Cardiac septum (tissue), 1 donor: ENCODE measurements at regions not wholly inside any gene's neighbourhood (a gene's known extent, or its start where the extent isn't known, plus 50 kb on each side); places are given as distances from the start of the nearest gene placed in this dataset.

ENCODE experiments used
- DNase-seq: peaks from one replicate; pipeline ENCODE4 v3.0.0-alpha.2; 2020; ENCODE audit warnings: low spot score
- intact Hi-C: fragments of 100-400 bp; cut with DNase I; formaldehyde crosslinking; loops from one replicate; pipeline ENCODE4 v1.14.0; 2022
- donor health status: DM: no; HTN: no; CAD: no.

DNA sequence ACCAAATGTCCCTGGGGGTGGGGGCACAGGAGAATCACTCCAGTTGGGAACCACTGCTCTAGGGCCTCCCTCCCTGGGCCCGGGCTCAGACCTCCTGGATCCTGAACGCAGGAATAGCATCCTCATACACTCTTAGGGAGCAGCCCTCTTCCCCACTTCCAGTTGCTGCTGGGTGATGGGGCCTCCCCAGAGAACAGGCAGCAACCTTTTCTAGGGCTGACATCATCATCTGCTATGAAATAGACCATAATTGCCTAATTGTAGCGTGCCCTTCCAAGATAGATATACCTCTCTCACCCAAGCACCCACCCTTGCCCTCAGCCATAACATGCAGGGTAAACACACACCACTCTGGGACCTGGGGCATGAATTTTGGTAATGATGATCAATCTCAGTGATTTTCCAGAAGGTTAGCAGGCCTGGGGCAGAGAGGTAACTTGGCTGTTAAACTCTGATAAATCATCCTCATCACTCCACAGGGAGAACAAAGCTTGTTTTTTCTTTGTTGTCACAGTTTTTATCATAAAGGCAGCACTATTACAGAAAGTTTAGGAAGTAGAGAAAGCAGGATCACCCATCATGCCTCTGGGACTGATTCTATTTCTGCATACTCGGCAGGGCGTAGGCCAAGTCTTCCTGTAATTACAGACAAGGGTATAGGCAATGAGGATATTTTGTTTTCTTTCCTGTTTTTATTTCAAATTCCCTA is 88.3 kb upstream of the PRDM11 start:
- intact Hi-C loops: no loop called here
- no peak for DNase-seq

DNA sequence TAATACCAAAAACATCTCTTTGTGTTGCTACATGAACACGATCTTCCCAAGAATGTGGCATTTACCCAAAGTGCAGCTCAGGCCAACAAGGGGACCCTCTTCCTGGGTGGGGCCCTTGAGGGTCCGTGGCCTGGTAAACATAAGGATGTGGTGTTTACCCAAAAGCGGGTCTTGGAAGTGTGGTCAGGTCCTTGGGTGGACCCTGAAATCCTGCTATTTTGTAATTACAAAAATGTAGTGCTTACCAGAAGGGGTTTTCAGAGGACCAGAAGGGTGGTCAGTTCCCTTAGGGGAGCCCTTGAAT is 87.8 kb upstream of the PRDM11 start:
- intact Hi-C loops: no loop called here
- no peak for DNase-seq

DNA sequence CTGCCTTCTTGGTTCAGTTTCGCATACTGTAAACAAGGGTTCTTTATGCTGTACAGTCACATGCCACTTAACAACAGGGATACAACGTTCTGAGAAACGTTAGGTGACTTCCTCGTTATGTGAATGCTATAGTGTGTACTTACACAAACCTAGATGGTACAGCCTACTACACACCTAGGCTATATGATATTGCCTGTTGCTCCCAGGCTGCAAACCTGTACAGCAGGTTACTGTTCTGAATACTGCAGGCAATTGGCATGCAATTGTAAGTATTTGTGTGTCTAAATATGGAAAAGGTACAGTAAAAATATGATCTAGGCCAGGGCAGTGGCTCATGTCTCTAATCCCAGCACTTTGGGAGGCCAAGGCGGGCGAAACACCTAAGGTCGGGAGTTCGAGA is 85.7 kb upstream of the PRDM11 start:
- intact Hi-C loops: no loop called here
- DNase-seq: no peak

DNA sequence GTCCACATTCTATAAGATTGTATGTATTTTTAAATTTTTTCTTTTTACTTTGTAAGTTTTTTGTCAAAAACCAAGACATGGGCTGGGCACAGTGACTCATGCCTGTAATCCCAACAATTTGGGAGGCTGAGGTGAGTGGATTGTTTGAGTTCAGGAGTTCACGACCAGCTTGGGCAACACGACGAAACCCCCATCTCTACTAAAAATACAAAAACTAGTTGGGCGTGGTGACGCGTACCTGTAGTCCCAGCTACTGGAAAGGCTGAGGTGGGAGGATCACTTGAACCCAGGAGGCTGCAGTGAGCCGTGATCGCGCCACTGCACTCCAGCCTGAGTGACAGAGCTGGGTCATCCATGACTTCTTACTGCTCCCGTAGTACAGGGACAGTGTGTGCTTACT is 84.8 kb upstream of the PRDM11 start:
- no peak for DNase-seq
- intact Hi-C loops: no loop called here

DNA sequence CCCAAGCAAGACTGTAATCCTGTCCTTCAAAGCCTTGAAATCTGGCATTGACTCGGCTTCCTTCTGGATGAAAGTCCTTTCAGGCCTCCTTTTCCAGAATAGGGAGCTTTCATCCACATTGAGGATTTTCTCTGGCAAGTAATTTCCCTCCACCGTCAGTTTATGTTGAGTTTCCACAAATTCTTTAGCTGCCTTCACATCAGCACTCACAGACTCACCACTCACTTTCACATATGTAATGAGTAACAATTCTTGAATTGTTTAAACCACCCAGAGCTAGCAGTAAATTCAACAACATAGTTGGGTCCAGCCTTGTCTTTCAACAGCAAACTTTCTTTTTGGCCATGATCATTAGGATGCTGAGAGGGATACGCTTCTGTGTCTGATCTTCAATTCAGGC is 84.3 kb upstream of the PRDM11 start:
- intact Hi-C loops: no loop called here
- no peak for DNase-seq

DNA sequence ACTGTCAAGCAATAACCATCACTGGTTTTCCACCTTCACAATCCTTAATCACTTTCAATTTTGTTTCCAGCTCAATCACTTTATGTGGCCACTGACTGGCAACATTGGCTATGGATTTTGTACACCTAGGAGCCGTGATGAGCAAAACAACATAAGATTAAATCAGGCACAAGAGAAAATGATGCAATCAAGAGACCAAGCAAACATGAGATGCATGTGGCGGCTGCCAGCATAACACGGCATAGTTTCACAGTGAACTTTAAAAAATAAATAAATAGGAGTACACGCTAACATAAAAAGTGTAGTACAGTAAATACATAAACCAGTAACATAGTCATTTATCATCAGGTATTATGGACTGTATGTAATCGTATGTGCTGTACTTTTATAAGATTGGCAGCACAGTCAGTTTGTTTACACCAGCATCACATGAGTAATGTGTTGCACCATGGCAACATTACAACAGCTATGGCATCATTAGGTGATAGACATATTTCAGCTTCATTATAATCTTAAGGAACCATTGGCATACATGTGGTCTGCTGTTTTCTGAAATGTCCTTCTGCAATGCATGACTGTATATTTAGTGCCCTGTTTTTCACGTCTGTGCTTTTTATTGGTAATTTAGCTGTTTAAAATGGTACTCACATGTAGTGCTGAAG is 83.3 kb upstream of the PRDM11 start:
- no peak for DNase-seq

DNA sequence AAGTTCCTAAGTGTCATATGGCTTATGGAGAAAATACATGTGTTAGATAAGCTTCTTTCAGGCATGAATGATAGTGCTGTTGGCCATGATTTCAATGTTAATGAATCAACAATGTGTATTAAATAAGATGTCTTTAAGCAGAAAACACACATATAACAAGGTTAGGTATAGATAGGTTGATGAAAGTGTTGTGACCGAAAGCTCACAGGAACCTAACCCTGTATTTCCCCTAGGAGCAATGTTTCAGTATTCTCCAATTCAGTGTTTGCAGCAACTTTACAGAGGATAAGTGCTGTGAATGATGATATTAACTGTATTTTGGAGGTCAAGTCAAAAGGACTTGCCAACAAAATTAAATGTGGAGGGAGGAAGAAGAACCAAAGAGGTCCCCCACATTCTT is 82.8 kb upstream of the PRDM11 start:
- DNase-seq: no peak
- intact Hi-C loops: no loop called here

More for the DNA sequence above, 83.3 kb upstream of the PRDM11 start:
- intact Hi-C loops: no loop called here

DNA sequence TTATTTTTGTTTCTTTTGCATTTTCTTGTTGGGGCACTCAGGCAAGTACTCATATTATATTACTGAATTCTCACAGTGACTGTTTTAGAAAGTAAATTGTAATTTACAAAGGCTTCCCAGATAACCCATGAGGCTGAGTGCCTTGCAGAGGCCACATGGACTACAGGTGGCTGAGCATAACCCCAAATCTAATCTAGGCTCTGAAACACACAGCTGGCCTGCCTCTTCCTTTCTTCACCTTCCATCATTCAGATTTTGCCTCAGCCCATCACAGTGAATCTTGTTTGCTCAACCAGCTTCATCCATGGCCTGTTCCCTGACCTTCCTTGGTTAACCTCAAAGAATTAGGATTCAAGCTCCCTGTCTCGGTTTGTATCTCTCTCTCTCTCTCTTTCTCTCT is 78.5 kb upstream of the PRDM11 start:
- intact Hi-C loops: no loop called here
- DNase-seq: no peak

DNA sequence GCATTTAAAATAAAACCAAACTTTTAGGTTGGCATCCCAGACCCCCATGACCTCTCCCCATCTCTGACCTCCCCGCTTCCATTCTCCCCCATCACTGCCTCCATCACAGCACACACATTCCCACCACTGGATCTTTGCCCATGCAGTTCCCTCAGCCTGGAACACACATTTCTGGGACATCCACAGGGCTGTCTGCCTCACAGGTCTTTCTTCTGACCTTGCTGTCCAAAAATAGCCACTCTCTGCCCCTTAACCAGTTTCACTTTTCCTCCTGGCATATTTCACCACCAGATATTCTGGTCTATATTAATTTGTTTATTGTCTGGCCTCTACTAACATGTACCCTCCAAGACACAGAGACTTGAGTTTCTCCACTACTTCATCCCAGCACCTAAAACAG is 75.2 kb upstream of the PRDM11 start:
- no peak for DNase-seq
- intact Hi-C loops: no loop called here

DNA sequence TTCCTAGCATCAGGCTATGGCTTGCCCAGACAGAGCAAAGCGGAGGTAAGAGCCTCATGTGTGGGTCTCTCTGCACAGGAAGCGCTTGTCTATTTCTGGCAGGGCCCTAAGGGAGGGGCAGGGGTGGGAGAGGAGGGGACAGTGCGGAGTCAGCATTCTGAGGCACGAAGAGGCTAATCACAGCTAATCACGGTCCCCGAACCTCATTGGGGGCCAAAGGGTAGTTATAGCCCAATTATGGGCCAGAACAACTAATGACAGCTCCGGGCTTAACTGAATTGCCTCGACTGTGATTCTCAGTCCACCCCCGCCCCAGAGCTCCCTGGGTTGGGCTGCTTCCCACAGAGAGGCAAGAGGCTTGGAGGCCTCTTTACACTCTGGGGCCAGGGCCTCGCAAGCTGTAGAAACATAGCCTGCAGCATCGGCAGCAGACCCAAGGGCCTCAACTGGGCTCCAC is 72.7 kb upstream of the PRDM11 start:
- intact Hi-C loops: no loop called here
- no peak for DNase-seq

DNA sequence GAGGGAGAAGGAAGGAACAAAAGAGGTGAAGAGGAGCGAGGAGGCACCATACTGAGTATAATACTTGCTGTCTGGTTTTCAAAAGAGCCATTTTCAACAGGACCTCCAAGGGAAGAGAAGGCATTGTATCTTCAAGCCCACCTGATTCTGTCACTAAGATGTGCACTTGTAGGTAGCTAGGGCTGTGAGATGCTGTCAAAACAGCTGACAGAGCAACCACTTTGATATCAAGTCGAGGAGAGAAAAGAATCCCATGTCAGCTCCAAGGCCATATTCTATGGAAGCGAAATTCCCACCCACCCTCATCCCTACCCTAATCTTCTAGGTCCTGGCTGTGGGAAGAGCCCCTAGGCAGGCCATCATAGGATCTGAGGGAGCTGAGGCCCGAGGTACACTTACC is 70.9 kb upstream of the PRDM11 start:
- intact Hi-C loops: no loop called here
- DNase-seq: no peak

DNA sequence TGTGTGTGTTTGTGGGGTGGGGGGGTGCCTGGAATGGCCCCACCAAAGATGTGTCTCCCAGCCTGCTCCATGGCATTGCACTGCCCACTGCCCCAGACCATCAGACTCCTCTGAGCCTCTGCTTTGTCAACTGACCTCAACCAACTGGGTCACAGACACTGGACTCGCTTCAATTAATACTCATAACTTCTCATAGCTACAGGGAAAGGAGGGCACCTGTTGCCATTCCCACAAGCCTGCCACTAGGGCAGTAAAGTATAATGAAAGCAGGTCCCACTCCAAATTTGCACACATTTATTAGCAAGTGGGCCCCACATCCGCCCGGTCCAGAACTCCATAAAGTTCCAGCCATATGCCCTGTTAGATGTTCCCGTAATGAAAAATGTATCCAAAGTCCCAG is 70.5 kb upstream of the PRDM11 start:
- DNase-seq: no peak
- intact Hi-C loops: no loop called here

DNA sequence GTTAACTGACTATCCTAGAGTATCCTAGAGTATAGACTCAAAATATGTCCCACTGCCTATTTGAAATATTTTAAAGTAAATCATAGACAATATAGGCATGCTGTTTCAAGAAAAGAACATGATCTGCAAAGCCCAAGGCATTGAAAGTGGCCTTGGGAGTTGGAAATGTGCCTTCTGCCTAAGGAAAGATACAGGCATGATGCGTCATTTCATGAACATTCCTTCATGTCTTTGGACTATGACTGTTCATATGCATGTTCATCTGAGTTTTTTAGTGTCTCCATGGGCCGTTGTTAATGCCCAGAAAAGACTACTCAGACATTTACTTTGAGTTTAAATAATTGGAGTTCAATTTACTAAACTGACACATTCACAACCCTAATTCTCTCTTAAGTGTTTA is 69.7 kb upstream of the PRDM11 start:
- DNase-seq: no peak
- intact Hi-C loops: no loop called here

DNA sequence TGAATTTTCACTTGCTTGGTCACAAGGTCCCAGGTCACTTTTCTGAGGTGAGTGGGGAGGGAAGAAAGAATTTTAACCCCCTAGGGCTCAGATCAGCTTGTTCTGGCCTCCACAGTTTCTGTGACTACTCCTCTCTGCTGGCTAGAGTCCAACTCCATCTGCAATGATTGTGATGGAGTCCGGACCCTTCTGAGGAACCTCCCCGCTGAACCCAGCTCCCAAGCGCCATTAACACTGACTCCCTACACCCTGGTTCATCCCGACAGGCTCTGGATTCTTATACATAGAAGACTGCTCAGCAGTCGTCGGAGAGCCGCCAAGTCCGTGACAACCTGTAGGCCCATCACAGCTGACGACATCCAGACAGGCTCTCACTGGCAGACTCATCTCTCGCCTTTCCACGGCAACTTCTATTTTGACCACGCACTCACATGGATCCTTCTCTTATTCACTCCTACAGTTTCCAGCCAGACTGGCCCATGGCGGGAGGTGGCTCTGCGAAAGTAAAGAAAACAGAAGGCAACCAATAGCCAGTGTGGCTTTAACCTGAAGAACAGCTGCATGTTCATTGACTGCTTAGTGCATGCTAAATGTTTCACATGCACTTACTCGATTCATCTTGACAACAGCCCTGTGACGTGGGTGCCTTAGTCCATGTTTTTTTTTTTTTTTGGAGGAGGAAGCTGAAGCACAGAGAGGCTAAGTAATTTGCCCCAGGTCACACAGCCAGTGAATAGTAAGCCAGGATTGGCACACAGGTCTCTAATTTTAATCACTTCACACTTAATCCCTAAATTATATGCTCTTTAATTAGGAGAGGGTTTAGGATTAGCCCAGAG is 68.0 kb upstream of the PRDM11 start:
- DNase-seq: no peak
- intact Hi-C loops: no loop called here

DNA sequence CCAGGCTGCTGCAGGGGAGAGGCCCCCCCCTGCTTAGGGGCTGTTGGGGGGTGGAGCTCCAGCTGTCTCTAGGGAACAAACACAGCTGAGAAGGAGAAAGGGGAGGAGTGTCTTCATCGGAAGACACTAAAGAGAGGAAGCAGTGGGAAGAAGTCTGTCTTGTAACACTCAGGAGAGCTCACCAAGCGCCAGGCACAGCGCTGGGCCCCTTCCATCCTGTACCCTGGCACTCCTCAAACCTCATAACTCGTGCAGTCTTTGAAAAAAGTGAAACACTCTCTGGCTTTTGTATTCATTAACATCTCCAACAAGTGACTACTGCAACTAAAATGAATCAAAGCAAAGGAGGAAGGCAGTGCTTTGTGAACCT is 67.4 kb upstream of the PRDM11 start:
- intact Hi-C loops: no loop called here
- no peak for DNase-seq

DNA sequence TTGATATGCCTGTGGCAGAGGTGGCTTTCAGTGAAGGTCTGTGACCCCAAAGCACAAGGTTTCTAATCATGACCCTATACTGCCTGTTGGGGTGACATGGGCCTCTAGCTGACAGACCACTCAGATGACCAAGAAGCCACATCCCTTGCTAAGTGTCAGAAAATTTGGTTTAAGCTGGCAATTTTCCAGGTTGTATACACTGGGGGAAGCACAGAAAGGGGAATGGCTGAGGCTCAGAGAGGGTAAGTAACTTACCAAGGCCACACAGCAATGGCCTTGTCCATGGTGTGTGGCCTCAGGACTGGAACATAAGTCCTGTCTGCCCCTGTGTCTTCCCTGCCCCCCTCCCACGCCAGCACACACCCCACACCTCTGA is 66.9 kb upstream of the PRDM11 start:
- no peak for DNase-seq

DNA sequence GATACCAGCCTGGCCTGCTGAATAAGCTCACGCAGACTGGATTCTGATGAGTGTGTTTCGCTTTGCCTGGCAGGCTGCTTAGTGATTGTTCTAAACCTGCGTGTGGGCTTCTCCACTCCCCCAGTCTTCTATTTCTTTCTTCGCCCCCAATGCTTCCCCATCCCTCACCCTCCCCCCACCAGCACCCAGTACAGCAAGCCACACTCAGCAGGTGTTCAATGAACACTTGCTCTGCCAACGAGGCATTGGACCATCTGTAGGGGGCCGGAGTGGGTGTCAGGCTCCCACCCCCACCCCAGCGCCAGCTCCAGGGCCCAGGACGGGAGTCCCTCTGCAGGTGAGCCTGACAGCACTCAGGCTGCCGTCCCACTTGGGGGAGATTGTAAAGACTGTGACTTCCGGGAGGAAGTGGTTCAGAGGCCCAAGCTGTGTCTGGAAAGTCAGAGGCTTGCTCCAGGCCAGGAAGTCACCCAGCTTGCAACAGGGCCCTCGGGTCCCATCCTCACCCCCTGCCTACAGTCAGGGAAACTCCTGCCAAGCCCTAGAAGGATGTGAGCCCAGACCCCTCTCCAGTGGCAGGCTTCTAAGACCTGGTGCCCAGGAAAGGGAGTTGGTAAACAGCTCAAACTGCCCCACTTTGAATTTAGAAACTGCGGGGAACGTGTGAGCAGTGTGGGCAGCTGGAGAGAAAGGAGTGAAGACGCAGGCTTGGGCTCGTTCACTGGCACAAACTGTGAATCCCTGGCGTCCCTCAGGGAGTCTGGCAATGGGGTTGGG is 66.3 kb upstream of the PRDM11 start:
- intact Hi-C loops: no loop called here
- DNase-seq: no peak

More for the DNA sequence above, 66.9 kb upstream of the PRDM11 start:
- intact Hi-C loops: no loop called here

DNA sequence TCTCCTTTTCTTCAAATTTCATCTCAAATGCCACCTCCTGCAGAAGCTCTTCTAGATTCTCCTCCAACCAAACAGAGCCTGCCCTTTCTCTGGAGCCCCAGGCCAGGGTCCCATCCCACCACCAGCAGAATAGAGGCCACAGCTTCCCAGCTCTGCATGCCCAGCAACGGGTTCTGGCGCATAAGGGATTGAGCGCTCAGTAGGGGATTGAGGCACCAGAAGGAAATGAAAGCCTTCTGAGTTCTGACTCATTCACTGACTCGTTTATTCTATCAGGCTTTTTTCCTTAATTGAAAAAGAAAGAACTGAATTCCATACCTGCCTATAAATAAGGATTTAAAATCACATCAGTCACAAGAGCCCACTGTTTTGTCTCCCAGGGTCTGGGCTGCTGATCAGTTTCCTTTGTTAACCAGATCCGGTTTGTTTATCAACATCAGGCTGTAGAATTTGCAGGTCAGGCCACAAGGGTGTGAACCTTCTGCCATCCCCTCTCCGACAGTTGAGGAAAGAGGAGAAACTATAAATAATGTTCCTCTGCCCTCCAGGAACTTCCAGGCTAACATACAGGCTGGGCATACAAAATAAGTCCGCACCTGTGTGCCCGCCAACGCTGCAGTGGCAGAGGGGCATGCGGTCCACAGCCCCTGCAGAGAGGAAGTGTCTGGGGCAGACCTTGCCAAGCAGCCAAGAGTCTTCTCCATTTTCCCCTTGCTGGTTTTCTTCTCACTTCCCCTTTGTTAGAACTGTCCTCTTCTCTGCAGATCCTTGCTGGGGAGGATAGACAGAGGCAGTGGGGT is 63.5 kb upstream of the PRDM11 start:
- no peak for DNase-seq
- intact Hi-C loops: no loop called here

DNA sequence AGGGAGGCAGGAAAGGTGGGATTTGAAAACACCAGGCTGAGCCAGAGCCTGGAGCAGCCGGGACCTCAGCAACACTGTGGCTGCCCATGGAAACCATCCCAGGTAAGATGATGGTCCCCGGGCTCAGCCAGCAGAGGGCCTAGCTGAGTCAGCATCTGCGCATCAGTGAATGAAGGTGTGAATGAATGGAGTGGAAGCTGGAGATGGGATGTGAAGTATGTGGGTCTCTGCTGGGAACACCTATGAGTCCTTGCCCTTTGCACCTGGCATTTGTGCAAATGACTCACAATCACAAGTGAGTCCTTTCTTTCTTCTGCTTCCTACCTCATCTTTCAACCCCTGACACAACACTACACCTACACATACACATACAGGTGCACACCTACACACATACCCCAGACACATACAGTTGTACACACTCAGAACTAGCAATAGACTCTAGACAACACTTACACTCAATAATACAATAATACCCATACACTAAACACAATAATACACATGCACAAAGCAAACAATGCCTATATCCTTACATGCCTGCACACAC is 62.8 kb upstream of the PRDM11 start:
- intact Hi-C loops: no loop called here
- no peak for DNase-seq
